ENCODE measurements at regions not wholly inside any gene's neighbourhood (a gene's known extent, or its start where the extent isn't known, plus 50 kb on each side); places are given as distances from the start of the nearest gene placed in this dataset.

- in situ Hi-C loops (cut with MboI; ENCODE audit: low sequenced_read_pairs) = loop anchor here (25.0 kb wide), 1 partner anchor 289 kb away; the partner anchor contains the start of gene IKZF2
Measured at GRCh38 chr2:212873256-212873655, 278.2 kb downstream of the IKZF2 start.

- in situ Hi-C loops (cut with MboI; ENCODE audit: low sequenced_read_pairs) = loop anchor here (25.0 kb wide), 1 partner anchor 291 kb away; the partner anchor contains the start of gene IKZF2
Measured at GRCh38 chr2:212871597-212871996, 279.8 kb downstream of the IKZF2 start.

- in situ Hi-C loops (cut with MboI; ENCODE audit: low sequenced_read_pairs) = loop anchor here (25.0 kb wide), 1 partner anchor 298 kb away; the partner anchor contains the start of gene IKZF2
Measured at GRCh38 chr2:212864186-212864585, 287.2 kb downstream of the IKZF2 start.

DNA sequence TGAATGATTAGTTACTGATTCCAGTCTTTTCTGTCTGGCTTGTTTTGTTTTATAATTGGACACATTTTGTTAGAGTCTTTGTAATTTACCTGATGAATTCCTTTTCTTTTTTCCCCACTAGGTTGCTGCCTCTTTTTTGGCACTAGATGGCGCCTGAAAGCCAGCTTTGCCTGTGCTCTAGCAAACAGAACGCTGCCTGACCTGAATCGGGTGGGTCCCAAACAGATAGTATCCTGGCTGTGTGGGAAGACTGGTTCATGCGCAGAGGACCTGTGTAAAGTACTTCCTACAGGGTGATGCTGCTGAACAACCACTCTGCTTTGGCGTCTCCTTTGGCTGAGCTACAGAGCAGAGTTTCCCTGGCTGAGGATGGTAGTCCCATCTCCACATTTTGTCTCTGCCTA, 288.2 kb downstream of the IKZF2 start:
- in situ Hi-C loops (cut with MboI; ENCODE audit: low sequenced_read_pairs) = loop anchor here (25.0 kb wide), 1 partner anchor 299 kb away; the partner anchor contains the start of gene IKZF2

- in situ Hi-C loops (cut with MboI; ENCODE audit: low sequenced_read_pairs) = loop anchor here (25.0 kb wide), 1 partner anchor 304 kb away; the partner anchor contains the start of gene IKZF2
Measured at GRCh38 chr2:212858496-212858895, 292.9 kb downstream of the IKZF2 start.

- in situ Hi-C loops (cut with MboI; ENCODE audit: low sequenced_read_pairs) = loop anchor here (25.0 kb wide), 1 partner anchor 308 kb away; the partner anchor contains the start of gene IKZF2
Measured at GRCh38 chr2:212854771-212855170, 296.6 kb downstream of the IKZF2 start.

- in situ Hi-C loops (cut with MboI; ENCODE audit: low sequenced_read_pairs) = loop anchor here (25.0 kb wide), 1 partner anchor 308 kb away; the partner anchor contains the start of gene IKZF2
Measured at GRCh38 chr2:212854116-212854515, 297.3 kb downstream of the IKZF2 start.

GRCh38 chr2:212845941-212846340, 305.5 kb downstream of the IKZF2 start:
- in situ Hi-C loops (cut with MboI; ENCODE audit: low sequenced_read_pairs) = no loop called here

DNA sequence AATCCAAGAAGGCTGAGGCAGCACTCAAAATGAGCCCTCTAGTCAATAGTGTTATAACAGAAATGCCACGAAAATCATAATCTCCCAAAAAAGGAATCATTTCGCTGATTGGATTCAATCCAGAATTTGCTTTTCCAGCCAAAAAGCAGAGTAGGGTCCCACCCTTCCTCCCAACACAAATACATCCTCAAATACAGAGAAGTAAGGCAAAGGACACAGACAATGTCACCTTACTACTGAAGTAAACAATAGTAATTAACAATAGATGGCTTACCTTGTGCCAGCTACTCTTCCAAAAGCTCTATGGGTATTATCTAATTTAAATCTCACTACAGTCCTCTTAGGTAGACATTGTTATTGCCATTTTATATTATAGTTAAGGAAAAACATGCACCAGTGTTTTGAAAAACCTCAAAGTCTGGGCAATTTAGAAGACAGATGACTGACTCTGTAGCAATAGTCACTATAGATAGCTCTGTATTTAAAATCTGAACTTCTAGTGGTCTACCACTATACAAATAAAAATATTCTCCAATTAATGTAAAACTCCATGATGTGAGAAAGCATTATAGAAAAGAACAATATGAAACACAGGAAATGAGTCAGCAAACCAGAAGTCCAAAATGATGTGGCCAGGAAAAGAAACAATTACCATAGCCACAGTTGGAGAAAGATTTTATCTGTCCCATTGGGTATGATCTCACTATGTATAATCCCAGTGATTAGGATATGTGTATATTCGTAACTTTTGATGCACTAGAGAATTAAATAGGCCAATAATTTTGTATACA, 305.0 kb upstream of the ERBB4 start:
- in situ Hi-C loops (cut with MboI; ENCODE audit: low sequenced_read_pairs) = no loop called here

GRCh38 chr2:212842544-212843185, 304.1 kb upstream of the ERBB4 start:
- in situ Hi-C loops (cut with MboI; ENCODE audit: low sequenced_read_pairs) = no loop called here

DNA sequence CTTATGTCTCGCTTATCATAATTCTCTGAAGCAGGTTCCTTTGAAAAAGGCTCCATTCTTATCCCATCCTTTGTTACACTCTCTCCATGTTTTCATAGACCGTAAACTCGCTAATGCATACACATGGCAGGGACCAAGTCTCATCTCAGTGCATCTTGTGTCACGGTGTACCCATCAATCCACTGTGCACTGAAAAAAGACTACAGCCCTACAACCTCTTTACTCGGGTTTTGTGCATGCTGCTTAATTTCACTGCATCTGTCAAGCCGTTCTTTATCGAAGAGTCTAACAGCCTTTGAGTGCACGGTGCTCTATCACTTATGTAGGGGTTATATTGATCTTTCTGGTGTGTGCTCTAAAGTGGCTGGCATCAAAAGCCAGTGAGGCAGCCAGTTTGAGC, 302.9 kb upstream of the ERBB4 start:
- in situ Hi-C loops (cut with MboI; ENCODE audit: low sequenced_read_pairs) = no loop called here

DNA sequence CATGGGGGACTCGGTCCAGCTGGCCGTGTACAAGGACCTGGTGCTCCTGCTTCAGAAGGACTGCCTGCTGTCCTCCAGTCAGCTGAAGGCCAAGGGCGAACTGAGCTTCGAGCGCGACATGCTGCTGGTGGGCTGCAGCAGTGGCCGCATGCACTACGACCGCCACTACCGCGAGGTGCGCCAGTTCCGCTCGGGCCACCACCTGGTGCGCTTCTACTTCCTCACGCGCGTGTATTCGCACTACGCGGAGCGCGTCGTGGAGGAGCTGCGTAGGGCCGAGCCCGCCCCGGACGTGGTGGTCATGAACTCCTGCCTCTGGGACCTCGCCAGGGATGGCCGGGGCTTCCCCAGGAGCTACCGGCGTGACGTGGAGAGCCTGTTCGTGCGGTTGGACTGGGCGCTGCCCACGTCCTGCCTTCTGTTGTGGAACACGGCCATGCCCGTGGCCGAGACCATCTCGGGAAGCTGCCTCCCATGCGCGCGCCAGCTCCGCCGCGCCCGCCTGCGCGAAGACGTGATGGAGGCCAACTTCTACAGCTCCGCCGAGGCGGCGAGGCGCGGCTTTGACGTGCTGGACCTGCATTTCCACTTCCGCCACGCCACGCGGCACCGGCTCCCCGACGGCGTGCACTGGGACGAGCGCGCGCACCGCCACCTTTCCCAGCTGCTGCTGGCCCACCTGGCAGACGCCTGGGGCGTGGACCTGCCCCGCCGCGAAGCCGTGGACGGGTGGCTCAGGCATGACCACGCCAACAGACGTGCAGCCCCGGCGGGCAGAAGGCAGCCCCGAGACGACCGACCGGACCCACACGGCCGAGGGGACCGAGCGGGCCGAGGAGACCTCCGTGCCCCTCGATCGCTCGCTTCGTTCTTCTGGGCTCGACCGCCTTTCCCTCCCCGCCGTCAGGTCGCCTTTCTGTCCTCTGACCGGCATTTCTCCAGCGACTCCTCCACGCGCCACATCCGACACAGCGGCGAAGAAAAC, 293.9 kb upstream of the ERBB4 start:
- in situ Hi-C loops (cut with MboI; ENCODE audit: low sequenced_read_pairs) = no loop called here

DNA sequence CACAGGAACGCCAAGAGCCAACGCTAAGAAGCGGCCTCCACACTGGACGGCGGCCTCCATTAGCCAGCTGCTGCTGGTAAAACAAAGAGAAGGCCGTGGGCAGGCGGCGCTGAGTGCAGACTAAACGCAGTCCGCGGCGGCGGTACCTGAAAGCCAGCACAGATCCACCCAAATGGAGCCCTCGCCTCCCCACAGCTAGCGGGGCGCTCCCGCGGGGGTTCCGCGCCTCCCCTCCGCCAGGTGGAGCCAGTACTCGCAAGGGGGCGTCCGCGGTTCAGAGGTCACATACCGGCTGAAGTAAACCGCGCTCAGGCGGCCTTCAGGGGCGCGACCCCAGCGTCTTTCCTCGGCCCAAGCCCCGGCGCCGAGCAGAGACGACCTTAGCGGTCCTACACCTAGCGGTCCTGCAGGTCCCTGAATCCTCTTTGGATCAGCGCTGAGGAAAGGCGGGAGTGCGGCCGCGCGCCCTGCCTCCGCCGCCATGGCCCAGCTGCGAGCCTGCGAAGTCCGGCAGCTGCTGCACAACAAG, 293.1 kb upstream of the ERBB4 start:
- in situ Hi-C loops (cut with MboI; ENCODE audit: low sequenced_read_pairs) = no loop called here

GRCh38 chr2:212816267-212816666, 277.7 kb upstream of the ERBB4 start:
- in situ Hi-C loops (cut with MboI; ENCODE audit: low sequenced_read_pairs) = no loop called here

DNA sequence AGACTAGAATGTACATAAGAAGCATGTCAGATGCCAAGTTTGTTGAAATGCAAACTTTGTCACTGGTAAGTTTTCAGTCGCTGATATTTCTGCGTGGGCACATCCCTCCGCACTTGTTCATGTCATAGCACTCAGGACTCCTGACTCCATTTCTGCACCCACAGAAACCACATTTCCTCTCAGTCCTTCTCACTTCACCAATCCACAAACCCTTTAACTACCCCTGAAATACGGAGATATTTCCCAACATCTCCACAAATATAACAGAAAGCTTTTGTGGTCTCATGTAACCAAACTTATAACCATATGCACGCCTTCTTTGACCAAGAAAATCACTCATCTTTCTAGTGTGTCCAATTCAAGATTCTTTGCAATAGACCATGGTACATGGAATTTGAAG, 276.9 kb upstream of the ERBB4 start:
- in situ Hi-C loops (cut with MboI; ENCODE audit: low sequenced_read_pairs) = no loop called here

DNA sequence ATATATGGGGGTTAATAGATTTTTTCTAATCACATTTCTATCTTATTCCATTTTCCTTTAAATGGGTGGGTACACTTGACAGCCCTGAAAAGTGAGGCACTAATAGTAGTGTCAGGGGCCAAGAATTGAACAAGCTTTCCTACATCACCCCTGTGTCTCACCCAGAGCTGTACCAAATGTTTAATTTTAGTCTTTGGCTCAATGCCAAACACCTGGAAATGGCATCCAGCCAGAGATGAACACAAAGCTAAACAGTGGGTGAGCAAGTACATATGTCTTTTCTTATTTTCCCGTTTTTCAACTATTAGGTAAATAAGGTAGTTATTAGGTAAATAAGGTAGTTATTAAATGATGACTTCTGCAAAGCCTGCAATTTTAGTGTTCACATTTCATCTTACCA, 276.3 kb upstream of the ERBB4 start:
- in situ Hi-C loops (cut with MboI; ENCODE audit: low sequenced_read_pairs) = no loop called here

GRCh38 chr2:212811921-212812320, 273.3 kb upstream of the ERBB4 start:
- in situ Hi-C loops (cut with MboI; ENCODE audit: low sequenced_read_pairs) = no loop called here

GRCh38 chr2:212811036-212811805, 272.6 kb upstream of the ERBB4 start:
- in situ Hi-C loops (cut with MboI; ENCODE audit: low sequenced_read_pairs) = no loop called here

DNA sequence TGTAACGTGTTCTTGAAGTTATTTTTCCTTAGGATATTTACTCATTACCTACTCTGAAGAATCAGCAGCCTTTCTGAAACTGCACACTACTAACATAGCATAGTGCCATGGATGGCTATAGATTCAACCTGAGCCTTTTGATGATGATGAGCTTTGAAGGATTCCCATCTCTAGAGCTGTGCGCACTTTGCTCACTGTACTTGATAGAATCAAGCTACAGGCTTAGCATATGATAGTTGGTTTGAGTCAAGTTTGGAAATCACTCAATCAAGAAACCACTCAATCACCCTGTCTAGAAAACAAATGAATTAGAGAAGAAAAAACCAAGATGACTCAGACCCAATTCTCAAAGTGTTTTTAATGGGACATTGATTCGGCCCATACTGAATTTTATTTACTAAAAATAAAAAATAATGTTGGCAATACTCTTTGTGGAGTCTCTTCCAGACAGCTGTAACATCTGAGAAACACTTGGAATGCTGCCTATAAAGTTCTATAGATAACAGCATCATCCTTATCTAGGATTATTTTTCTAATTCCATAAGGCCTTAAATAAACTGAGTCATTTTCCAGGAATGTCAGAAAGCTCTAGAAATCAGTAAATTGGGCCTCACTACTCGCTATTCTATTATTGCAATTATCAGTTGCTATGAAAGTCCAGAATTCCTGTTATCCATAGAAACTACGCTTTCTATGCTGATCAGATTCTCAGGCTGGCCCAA, 259.0 kb upstream of the ERBB4 start:
- in situ Hi-C loops (cut with MboI; ENCODE audit: low sequenced_read_pairs) = no loop called here
